Stimulated activated CD4-positive, alpha-beta T cell treated with anti-CD3 and anti-CD28 coated beads, Interleukin-4, amount 100 ng/mL, for 48 hours (primary cell): ENCODE measurements at regions not wholly inside any gene's neighbourhood (a gene's known extent, or its start where the extent isn't known, plus 50 kb on each side); places are given as distances from the start of the nearest gene placed in this dataset.

Source experiments
- DNase-seq, 2 donors: peaks; one replicate each; pipeline ENCODE4 v3.0.0-alpha.2; 2020; ENCODE audit warnings: low read depth in 2 of 2

GRCh38 chr4:53647547-53647946 lies 56.3 kb upstream of the LNX1 start:
- no peak for DNase-seq

GRCh38 chr4:53646795-53647194 lies 55.5 kb upstream of the LNX1 start:
- DNase-seq = no peak

GRCh38 chr4:53645108-53645507 lies 53.8 kb upstream of the LNX1 start:
- no peak for DNase-seq

GRCh38 chr4:53644607-53645006 lies 53.3 kb upstream of the LNX1 start:
- no peak for DNase-seq
